Testis (tissue), 2 donors: ENCODE measurements at regions not wholly inside any gene's neighbourhood (a gene's known extent, or its start where the extent isn't known, plus 50 kb on each side); places are given as distances from the start of the nearest gene placed in this dataset.

Experiments used
- DNase-seq: peaks from one replicate; pipeline ENCODE4 v3.0.0-alpha.2; 2019
- H3K27ac ChIP-seq, 2 donors: fragments of 200-600 bp; sonication (generic); one replicate each; pipeline ENCODE4 v1.5.1; 2019
- H3K27me3 ChIP-seq: fragments of 200-600 bp; sonication (generic); one replicate; pipeline ENCODE4 v1.5.1; 2019
- H3K36me3 ChIP-seq: fragments of 200-600 bp; sonication (generic); one replicate; pipeline ENCODE4 v1.5.1; 2017; ENCODE audit warnings: low read depth; ENCODE audit errors: missing control alignments
- H3K4me1 ChIP-seq: fragments of 200-600 bp; sonication (generic); one replicate; pipeline ENCODE4 v1.5.1; 2019
- H3K4me3 ChIP-seq, 2 donors: fragments of 200-600 bp; sonication (generic); one replicate each; pipeline ENCODE4 v1.5.1; 2017 to 2019
- H3K9me3 ChIP-seq: fragments of 200-600 bp; sonication (generic); one replicate; pipeline ENCODE4 v1.5.1; 2017
- CTCF ChIP-seq, 3 experiments: fragments of 450-650 bp in 2 of 3; fragments of 200-600 bp in 1 of 3; sonication (generic) in 1 of 3; IDR thresholded peaks; one replicate each; pipeline ENCODE4 v1.5.1; 2016 to 2019; ENCODE audit warnings: antibody characterized with exemption in 3 of 3, mild to moderate bottlenecking in 2 of 3, moderate library complexity in 1 of 3
- POLR2A ChIP-seq: fragments of 450-650 bp; IDR thresholded peaks from one replicate; pipeline ENCODE4 v1.6.1; 2017; ENCODE audit warnings: antibody characterized with exemption, mild to moderate bottlenecking, moderate library complexity
- WGBS, 2 donors: methylation state at CpG; one replicate each; pipeline ENCODE4 v1.1.5; 2018; 5-methylcytosine and 5-hydroxymethylcytosine counted together
- intact Hi-C: fragments of 100-400 bp; cut with DNase I; formaldehyde crosslinking; loops from one replicate; pipeline ENCODE4 v1.15.1; 2023; ENCODE audit warnings: low total_unique reads

GRCh38 chr19:27795369-27795768, 1417.6 kb downstream of the UQCRFS1 start:
- H3K4me1 ChIP-seq = peaks cover 9% of the 10 kb centered on the region
- H3K4me3 ChIP-seq = no peak overlapping the region
- intact Hi-C loops = no loop called here
- TF ChIP-seq POLR2A = no peak
- TF ChIP-seq CTCF (IDR thresholded peaks at IDR 0.05) = no peak
- WGBS, 2 donors = 83% methylated on average over 2 of the region's 2 CpGs; no CpG with 5 or more reads in 1 of the 2 donors
- no peaks in the 10 kb centered on the region for H3K36me3 ChIP-seq
- H3K27ac ChIP-seq = no peak overlapping the region
- H3K27me3 ChIP-seq = no peaks in the 10 kb centered on the region
- H3K9me3 ChIP-seq = no peaks in the 10 kb centered on the region
- DNase-seq = no peak

- DNase-seq = peak; percentile 43
- Histone ChIP-seq H3K9me3 (no peaks in the 10 kb centered on the region), H3K4me1 (peaks cover 9% of the 10 kb centered on the region), H3K27ac (peak overlapping the region; percentile 81 to 91), H3K36me3 (no peaks in the 10 kb centered on the region), H3K4me3 (peak overlapping the region; percentile 69 to 92), H3K27me3 (no peaks in the 10 kb centered on the region)
- 4 to 6% methylated on average over 15 of the region's 15 CpGs for WGBS, 2 donors
- TF ChIP-seq CTCF (IDR thresholded peaks at IDR 0.05) = no peak
- intact Hi-C loops = no loop called here
These were observed 1418.4 kb downstream of the UQCRFS1 start for GRCh38 chr19:27794494-27795042.

- peak overlapping the region; percentile 81 to 91 for H3K27ac ChIP-seq
- peaks cover 9% of the 10 kb centered on the region for H3K4me1 ChIP-seq
- intact Hi-C loops = no loop called here
- WGBS, 2 donors = 0% methylated on average over 31 to 49 of the region's 51 CpGs
- peak; percentile 97 for DNase-seq
- TF ChIP-seq CTCF (IDR thresholded peaks at IDR 0.05) (no peak), POLR2A (no peak)
- H3K9me3 ChIP-seq = no peaks in the 10 kb centered on the region
- H3K27me3 ChIP-seq = no peaks in the 10 kb centered on the region
- peak overlapping the region; percentile 69 to 92 for H3K4me3 ChIP-seq
- H3K36me3 ChIP-seq = no peaks in the 10 kb centered on the region
These were observed 1419.1 kb downstream of the UQCRFS1 start for GRCh38 chr19:27793644-27794493.

GRCh38 chr19:27793128-27793643, 1419.8 kb downstream of the UQCRFS1 start:
- Histone ChIP-seq H3K9me3 (no peaks in the 10 kb centered on the region), H3K4me1 (peaks cover 9% of the 10 kb centered on the region), H3K27me3 (no peaks in the 10 kb centered on the region), H3K36me3 (no peaks in the 10 kb centered on the region), H3K4me3 (peak overlapping the region; percentile 69 to 92), H3K27ac (peak overlapping the region; percentile 81 to 91)
- WGBS, 2 donors = 0 to 1% methylated on average over 17 to 20 of the region's 20 CpGs
- intact Hi-C loops = no loop called here
- TF ChIP-seq CTCF (IDR thresholded peaks at IDR 0.05) (no peak), POLR2A (no peak)
- DNase-seq = peak; percentile 94
